GM19238 (cell line): ENCODE measurements at regions not wholly inside any gene's neighbourhood (a gene's known extent, or its start where the extent isn't known, plus 50 kb on each side); places are given as distances from the start of the nearest gene placed in this dataset.
"Not testable (repeated sequence)": the region's sequence is repeated elsewhere in the genome, so short reads cannot be mapped to it uniquely, and the experiment has no call there.

ENCODE experiments used
- DNase-seq: peaks from one replicate; pipeline ENCODE4 v3.0.0; 2011; ENCODE audit warnings: low spot score; ENCODE audit not compliant: insufficient read length

DNA sequence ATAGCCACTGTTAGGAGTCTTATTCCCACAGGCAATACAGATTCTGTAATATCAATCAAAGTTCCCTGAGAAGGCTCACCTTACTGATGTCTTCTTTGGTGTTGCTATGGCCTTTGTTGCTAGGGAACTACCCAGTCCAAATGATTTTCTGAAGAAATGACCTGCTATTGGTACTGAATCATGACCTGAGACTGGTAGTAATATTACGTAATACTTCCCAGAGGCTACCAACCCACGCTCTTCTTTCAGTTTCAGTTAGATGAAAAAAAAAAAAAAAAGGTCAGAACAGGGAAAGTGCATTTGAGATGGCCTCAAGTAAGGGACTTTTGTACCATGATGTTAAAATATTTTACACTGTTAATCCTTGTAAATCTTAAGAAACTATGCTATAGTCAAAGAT lies 1092.5 kb upstream of the EPHA6 start:
- DNase-seq, result no peak

DNA sequence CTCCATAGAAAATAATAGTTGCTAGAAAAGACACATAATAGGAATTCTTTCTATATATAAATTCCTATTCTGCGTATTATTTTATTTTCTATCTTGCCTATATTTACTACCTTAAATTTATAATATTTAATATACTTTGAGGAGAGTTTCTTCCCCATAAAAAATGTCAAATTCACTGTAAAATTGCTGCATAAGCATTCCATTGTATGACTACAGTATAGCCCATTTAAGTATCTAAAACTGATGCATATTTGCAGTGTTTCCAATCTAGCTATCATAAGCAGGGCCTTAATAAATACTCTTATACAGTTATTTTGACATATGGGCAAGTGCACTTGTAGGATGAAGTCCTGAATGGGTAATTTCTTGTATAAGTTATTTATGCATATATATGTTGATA lies 1088.6 kb upstream of the EPHA6 start:
- no peak for DNase-seq

DNA sequence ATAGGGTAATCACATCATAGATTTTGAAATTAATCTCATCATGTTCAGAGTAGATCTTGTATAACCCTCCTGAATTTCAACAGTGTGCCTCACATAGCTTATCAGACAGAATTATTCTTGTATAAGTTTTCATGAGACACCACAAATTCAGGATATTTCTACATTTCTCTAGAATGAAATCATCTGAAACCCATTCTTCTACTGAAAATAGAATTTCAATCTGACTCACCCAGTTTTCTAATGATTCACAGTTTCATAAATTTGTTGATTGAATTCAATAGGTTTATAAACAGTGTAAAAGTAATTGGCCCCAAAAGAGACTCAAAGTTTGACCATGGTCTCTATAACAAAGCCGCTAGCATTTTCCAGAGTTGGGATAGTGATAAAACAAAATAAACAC lies 1082.6 kb upstream of the EPHA6 start:
- no peak for DNase-seq

DNA sequence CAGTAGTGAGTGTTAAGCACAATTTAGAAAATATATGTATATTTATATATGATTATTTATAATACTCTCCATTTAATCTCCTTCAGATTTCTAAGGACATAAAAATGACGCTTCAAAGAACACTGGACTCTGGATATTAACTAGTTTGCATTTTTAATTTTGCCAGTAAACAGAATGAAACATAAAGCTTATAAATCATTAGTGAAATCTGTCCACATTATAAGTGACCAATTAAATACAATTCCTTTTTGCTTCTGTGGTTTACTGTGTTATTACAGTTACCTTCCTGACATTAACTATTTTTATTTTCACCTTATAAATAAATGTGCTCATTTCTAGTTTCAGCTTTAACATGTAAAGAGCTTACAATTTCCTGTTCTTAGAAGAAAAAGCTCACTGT lies 1081.1 kb upstream of the EPHA6 start:
- DNase-seq, result no peak

DNA sequence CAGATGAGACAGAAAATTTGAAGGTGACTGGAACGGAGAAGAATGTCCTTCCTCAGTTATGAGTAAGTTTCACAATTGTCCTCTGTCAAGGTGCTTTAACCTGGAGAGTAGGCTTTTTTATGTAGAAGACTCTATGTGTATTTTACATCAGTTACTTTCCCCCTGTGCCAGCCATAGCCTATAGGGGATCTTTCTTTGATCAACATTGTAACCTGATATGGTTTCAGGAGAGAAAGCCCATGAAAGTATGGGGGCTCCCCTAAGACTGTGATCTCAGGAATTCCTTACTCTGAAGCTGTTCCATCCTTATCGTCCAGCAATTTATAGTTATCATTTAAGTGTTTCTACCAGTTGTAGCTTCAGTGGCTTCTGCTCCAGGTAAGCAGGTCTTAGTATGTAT lies 1076.3 kb upstream of the EPHA6 start:
- no peak for DNase-seq

DNA sequence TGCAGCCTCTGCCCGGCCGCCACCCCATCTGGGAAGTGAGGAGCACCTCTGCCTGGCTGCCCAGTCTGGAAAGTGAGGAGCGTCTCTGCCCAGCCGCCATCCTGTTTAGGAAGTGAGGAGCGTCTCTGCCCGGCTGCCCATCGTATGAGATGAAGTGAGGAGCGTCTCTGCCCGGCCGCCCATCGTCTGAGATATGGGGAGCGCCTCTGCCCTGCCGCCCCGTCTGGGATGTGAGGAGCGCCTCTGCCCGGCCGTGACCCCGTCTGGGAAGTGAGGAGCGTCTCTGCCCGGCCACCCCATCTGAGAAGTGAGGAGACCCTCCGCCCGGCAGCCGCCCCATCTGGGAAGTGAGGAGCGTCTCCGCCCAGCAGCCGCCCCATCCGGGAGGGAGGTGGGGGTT lies 1069.5 kb upstream of the EPHA6 start:
- DNase-seq, result not testable (repeated sequence)

DNA sequence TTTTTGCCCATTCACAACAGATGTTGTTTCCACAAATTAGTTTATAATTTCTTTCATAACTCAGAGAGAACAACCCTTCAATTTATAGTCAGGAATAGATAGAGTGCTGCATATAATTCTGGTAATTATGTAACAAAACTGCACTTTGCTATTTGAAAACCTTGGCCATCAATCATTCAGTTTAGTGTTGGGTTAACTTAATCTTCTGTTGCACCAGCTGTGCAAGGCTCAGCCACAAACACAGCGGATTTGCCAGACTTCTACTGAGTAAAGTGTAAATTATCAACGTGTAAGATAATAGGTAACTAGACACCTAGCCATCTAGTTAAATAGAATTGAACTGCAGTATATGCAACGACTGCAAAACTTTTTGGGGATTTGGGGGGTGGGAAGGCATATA lies 1064.3 kb upstream of the EPHA6 start:
- DNase-seq, result no peak

DNA sequence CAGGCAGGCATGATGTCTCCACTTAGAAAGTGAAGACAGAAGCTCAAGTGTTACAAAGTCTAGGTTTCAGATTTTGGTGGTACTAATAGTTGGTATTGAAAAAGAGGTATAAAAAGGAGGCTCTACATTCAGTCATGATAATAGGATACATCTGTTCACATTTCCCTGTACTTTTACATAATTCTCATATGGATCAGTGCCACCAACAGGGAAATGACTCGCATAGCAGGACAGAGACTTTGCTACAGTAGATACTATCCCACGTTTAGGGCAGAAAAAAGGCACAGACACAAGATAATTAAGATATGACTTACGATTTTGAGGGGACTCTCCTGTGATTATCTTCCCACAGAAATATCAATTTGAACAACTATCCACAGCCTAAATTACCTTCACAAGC lies 1062.9 kb upstream of the EPHA6 start:
- no peak for DNase-seq

DNA sequence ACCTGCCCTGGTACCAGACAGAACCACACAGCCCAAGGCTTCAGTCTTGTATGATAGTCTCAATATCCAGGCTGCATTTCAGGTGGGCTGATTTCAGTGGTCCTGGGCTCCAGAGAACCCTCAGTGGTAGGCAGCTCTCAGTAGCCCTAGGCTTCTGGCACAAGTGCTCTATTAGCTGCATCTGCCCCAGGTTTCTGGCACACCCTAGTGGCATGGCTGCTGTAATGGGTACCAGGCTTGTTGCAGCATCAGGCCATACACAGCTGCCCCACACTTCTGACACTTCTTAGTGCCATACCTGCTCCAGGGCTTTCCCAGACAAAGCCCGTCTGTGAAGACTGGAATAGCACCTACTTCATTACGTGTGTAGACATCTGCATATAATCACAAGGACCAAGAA lies 1062.2 kb upstream of the EPHA6 start:
- no peak for DNase-seq

DNA sequence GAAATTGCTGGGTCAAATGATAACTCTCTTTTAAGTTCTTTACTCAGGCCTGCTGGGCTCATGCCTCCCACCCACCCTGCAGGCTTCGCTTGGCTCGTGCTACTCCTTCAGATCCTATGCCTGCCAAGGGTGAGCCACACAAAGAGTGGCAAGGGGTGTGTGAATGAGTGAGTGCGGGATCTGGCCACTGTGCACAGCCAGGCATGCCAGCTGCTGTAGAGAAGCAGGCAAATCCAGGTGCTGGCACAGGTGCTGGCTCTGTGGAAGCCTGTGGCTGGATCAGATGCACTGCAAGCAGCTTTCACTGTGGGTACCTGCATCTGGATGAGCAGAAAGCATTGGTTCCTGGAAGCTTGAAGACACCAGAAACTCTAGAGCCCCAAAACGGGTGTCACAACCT lies 1055.7 kb upstream of the EPHA6 start:
- no peak for DNase-seq

DNA sequence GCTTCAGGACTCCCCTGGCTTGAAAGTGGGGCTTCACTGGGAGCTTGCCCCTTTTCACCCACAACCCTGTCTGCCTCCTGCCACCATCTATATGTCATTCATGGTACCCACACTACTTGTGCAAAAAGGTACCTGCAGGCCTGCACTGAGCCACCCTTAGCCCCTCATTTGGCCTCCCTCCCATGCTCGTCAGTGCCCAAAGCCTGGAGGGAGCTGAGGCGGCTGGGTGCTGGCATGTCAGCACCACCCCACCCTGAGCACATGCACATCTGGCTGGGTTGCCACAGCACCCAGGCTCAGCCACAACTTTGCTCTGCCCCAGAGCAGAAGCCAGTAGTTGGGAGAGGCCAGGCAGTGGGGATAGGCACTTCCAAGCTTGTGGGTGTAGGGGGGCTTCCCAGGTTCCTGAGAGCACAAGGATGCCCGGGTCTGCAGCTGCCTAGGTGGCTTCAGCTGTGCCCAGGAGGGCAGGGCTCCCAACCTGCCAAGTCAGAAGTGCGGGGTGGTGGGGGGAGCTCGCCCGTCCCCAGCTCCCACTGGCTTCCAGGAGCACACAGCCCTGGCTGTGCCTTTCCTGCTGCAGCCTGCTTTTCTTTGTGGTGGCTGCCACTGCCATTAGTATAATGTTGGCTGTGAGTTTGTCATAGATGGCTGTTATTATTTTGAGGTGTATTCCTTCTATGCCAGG lies 1054.6 kb upstream of the EPHA6 start:
- DNase-seq, result no peak

DNA sequence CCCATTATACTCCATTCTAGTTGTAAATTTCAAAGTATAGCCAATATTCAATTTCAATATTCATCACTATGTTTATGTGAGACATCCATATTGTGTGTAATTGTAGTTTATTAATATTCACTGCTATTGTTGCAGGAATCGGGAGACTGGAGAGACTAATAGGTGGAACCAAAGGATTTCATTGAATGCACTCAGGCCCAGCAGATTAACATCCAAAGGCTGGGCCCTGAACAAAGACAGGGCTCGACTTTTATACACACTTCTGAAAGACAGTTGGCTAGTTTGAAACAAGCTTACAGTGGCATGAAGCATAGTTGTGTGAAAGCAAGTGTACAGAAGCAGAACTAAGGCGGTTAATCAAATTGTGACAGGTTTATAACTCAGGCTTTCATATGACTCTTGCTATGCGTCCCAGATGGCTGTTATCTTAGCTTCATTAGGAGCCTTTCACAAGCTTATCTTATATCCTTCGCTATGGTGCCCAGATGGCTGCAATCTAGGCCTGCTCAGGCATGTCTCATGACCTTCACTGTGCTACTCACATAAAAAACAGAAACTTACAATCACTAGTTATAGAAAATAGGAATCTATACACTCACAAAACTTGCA lies 1038.8 kb upstream of the EPHA6 start:
- DNase-seq, result no peak

DNA sequence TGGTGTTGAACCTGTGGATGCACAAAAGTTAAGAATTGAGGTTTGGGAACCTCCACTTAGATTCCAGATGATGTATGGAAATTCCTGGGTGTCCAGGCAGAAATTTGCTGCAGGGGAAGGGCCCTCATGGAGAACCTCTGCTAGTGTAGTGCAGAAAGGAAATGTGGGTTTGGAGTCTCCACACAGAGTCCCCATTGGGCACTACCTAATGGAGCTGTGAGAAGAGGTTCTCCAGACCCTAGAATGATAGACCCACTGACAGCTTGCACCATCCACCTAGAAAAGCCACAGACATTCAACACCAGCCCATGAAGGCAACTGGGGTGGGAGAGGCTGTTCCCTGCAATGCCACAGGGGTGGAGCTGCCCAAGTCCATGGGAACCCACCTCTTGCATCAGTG lies 1032.8 kb upstream of the EPHA6 start:
- DNase-seq, result no peak

DNA sequence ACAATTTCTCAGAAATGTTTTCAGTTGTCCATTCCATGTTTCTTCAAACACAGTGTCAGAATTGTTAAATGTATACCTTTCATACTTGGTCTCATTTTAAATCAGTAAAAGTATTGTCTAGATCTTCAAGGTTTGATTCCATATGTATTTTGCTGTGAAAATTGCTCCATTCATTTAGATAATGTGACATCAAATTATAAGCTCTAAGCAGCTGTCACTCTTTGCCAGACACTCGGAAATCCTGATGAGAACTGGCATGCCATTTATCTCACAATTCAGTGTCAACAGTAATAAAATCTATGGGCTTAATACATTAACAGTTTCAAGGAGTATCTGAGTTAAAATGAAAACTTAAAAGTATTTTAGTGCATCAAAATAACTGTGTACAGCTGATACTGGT lies 1025.3 kb upstream of the EPHA6 start:
- DNase-seq, result no peak

DNA sequence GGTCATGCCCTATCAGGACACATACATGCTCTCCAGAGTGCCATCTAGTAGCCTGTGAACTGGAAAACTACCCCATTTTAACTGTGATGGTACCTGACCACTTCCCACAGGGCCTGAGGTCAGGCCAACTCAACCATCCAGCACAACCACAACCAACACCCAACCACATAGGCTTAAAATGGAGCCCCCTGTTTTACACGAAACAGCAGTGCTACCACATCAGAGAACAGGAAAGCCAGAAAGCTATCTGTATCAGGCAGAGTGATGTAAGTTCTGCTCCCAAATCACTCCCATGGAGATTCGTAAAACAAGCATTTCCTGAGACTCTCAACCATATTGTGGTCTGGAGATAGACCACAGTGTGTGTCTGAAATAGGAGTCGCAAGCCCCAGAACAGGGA lies 1017.3 kb upstream of the EPHA6 start:
- DNase-seq, result no peak

DNA sequence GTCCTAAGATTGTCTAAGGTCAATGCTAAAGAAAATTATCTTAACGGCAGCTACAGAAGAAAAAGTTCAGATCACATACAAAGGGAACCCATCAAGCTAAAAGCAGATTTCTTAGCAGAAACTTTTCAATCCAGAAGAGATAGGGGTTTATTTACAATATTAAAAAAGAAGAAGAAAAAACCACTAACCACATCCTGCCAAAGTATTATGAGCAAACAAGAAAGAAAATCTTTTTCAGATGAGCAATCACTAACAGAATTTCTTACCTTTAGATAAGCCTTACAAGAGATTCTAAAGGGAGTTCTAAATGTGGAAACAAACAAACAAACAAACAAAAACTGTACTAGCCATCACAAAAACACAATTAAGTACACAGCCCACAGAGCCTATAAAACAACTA lies 1015.8 kb upstream of the EPHA6 start:
- DNase-seq, result no peak

DNA sequence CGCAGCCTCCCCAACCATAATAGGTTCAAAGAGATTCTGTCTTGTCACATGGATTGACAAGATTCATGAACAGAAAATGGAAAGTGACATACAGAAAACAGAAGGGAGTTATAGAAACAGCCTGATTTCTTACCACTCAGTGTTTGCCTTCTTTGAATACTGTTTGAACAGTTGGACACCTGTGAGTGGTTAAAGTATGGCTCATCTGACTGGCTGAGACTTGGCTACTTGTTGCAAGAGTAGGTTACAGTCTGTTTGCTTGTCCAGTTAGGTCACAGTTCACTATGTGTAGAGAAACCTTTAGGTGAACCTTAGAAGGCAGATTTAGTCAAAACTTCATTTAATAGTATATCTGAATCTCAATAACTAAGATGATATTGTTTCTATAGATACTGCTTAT lies 1003.9 kb upstream of the EPHA6 start:
- no peak for DNase-seq

DNA sequence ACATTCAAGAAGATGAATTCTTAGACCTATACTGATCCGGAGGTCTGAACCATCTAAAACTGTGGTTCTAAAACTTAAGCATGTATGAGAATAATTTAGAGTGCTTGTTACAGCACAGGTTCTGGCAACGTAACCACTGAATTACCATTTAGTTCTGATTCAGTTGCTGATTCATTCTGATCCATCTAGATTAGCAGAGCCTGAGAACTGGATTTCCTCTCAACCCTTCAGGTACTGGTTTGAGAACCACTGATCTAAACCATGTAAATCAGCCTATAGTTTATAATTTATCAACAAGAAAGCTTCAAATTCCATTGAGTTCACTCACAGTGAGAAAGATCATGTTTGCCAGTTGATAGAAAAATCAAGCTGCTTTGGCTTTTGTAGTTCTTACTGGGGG lies 1001.1 kb upstream of the EPHA6 start:
- DNase-seq, result no peak

DNA sequence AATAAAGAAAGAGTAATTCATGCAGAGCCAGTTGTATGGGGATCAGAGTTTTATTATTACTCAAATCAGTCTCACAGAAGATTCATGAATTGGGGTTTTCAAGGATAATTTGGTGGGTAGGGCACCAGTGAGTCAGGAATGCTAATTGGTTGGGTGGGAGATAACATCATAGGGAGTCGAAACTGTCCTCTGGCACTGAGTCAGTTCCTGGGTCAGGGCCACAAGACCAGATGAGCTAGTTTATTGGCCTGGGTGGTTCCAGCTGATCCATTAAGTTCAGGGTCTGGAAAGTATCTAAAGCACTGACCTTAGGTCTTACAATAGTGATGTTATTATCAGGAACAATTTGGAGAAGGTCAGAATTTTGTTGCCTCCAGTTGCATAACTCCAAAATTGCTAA lies 998.6 kb upstream of the EPHA6 start:
- no peak for DNase-seq

DNA sequence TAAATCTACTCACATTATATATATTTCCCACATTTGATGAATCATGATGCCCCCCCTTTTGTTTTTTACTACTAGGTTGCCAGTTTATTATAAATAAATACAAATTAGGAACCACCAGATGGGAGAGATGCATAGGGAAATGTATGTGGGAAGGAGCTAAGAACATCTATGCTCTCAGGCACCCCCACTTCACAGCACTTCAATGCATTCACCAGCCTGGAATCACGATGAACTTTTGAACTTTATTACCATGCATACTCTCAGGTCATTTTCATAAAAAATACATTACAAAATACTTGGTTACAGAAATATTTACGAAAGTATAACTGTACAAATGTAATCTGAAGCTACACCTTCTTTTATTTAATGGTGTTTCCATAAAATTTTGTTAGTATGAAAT lies 988.0 kb upstream of the EPHA6 start:
- DNase-seq, result no peak

DNA sequence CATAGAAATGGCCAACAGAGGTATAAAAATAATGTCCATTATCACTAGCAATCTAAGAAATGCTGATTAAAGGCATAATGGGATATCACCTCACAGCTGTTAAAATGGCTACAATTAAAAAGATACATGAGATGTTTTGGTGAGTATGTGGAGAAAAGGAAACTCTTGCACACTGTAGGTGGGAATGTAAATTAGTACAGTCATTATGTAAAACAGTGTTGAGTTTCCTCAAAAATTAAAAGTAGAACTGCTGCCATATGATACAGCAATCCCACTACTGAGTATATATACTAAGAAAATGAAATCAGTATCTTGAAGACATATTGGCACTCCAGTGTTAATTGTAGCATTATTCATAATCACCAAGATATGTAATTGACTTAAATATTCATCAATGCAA lies 982.2 kb upstream of the EPHA6 start:
- no peak for DNase-seq

DNA sequence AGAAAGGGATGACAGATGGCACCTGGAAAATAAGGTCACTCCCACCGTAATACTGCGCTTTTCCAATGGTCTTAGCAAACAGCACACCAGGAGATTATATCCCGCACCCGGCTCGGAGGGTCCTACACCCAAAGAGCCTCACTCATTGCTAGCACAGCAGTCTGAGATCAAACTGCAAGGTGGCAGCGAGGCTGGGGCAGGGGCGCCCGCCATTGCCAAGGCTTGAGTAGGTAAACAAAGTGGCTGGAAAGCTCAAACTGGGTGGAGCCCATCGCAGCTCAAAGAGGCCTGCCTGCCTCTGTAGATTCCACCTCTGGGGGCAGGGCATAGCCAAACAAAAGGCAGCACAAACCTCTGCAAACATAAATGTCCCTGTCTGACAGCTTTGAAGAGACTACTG lies 953.8 kb upstream of the EPHA6 start:
- not testable (repeated sequence) for DNase-seq

DNA sequence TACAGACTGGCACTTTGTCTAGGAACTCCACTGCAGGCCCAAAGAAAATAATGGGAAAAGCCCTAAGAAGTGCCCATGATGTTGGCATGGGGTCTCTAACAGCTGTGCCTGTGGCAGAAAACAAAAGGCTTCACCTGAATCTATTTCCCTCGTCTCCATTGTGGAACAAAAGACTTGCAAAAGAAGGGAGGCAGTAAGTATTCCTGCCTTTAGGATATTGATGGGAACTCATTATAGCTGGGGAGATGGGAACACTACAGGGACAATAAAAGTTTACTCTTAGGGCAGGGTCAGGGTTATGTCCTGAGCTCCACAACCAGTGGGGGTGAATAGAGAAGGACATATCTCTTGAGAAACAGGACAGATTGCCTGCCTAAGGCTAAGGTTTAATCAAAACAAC lies 930.6 kb upstream of the EPHA6 start:
- no peak for DNase-seq

DNA sequence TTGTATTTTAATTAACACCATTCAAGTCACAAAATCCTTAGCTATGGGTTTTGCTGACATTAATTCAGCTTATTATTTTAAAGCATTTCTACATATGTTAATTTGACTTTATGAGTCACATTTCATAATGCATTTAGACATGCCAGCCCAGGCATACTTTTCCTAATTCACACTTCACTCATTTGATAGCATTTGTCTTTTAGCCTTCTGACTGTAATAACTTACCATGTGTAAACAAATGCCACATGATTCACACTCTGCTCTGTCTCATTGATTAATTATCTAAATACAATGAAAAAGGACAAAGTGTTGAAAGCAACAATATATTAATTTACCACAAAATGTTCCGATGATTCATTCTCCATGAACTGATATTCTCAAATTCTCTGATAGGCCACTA lies 927.8 kb upstream of the EPHA6 start:
- DNase-seq, result no peak
